ENCODE measurements at regions not wholly inside any gene's neighbourhood (a gene's known extent, or its start where the extent isn't known, plus 50 kb on each side); places are given as distances from the start of the nearest gene placed in this dataset.
"Not testable (repeated sequence)": the region's sequence is repeated elsewhere in the genome, so short reads cannot be mapped to it uniquely, and the experiment has no call there.

DNA sequence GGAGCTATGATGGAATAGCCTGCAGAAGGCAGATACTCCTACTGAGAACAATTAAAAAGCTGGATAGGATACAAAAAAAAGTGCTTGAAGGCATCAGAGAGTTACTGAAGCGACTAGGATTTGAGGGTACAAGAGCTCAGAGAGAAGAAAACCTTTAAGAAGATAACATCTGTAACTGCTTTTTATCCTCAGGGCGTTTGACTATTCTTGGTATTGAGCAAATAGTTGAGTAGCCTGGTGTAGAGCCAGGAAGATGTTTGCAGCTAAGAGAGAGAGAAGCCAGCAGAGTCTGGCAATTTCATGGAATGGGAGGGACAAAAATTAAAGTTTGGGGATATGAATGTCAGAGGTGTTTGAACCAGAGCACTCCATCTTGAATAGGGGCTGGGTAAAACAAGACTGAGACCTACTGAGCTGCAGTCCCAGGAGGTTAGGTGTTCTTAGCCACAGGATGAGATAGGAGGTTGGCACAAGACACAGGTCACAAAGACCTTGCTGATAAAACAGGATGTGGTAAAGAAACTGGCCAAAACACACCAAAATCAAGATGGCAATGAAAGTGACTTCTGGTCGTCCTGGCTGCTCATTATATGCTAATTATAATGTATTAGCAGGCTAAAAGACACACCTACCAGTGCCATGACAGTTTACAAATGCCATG lies 428.8 kb downstream of the SH2D4B start:
- H3K36me3 ChIP-seq (ENCODE audit: low read length) = no peaks in the 10 kb centered on the region
- no peak overlapping the region for H2AFZ ChIP-seq (ENCODE audit: low read depth, low read length, severe bottlenecking)
- no peaks in the 10 kb centered on the region for H3K9me3 ChIP-seq (ENCODE audit: insufficient read depth, low read length)
- H3K4me2 ChIP-seq (ENCODE audit: low read depth, low read length, poor library complexity, severe bottlenecking) = no peak overlapping the region
- no peak overlapping the region for H3K27ac ChIP-seq (ENCODE audit: low read depth, low read length)
- no peaks in the 10 kb centered on the region for H3F3A ChIP-seq (ENCODE audit: insufficient read depth)
- H3K9ac ChIP-seq (ENCODE audit: low read length) = no peak overlapping the region
- TF ChIP-seq, protein P1, sequence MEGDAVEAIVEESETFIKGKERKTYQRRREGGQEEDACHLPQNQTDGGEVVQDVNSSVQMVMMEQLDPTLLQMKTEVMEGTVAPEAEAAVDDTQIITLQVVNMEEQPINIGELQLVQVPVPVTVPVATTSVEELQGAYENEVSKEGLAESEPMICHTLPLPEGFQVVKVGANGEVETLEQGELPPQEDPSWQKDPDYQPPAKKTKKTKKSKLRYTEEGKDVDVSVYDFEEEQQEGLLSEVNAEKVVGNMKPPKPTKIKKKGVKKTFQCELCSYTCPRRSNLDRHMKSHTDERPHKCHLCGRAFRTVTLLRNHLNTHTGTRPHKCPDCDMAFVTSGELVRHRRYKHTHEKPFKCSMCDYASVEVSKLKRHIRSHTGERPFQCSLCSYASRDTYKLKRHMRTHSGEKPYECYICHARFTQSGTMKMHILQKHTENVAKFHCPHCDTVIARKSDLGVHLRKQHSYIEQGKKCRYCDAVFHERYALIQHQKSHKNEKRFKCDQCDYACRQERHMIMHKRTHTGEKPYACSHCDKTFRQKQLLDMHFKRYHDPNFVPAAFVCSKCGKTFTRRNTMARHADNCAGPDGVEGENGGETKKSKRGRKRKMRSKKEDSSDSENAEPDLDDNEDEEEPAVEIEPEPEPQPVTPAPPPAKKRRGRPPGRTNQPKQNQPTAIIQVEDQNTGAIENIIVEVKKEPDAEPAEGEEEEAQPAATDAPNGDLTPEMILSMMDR (IDR thresholded peaks at IDR 0.05; ENCODE audit: insufficient read depth, low read length, poor library complexity, severe bottlenecking) = no peak
- TF ChIP-seq EZH2phosphoT487 (conservative IDR thresholded peaks at IDR 0.05; ENCODE audit: low read length) = no peak
- no peaks in the 10 kb centered on the region for H4K20me1 ChIP-seq (ENCODE audit: low read depth, low read length)
- H3K27me3 ChIP-seq (ENCODE audit: low read length) = no peaks in the 10 kb centered on the region
- H3K79me2 ChIP-seq (ENCODE audit: insufficient read depth, low read length) = no peaks in the 10 kb centered on the region
- H3K9me2 ChIP-seq (replicated peaks; ENCODE audit: insufficient read depth, low read length) = no peaks in the 10 kb centered on the region
- no peak overlapping the region for H3K4me3 ChIP-seq (ENCODE audit: insufficient read depth, low read length, poor library complexity, severe bottlenecking)

DNA sequence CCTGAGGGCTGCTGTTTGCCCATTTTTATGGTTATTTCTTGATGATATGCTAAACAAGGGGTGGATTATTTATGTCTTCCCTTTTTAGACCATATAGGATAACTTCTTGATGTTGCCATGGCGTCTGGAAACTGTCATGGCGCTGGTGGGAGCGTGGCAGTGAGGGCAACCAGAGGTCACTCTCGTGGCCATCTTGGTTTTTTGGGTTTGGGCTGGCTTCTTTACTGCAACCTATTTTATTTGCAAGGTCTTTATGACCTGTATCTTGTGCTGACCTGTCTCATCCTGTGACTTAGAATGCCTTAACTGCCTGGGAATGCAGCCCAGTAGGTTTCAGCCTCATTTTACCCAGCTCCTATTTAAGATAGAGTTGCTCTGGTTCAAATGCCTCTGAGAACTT lies 429.7 kb downstream of the SH2D4B start:
- H3K4me3 ChIP-seq (ENCODE audit: insufficient read depth, low read length, poor library complexity, severe bottlenecking); H3K27me3 ChIP-seq (ENCODE audit: low read length); H3K79me2 ChIP-seq (ENCODE audit: insufficient read depth, low read length); H3F3A ChIP-seq (ENCODE audit: insufficient read depth); H3K9me2 ChIP-seq (replicated peaks; ENCODE audit: insufficient read depth, low read length); H3K4me2 ChIP-seq (ENCODE audit: low read depth, low read length, poor library complexity, severe bottlenecking); H3K36me3 ChIP-seq (ENCODE audit: low read length); H3K9ac ChIP-seq (ENCODE audit: low read length); H2AFZ ChIP-seq (ENCODE audit: low read depth, low read length, severe bottlenecking); H3K9me3 ChIP-seq (ENCODE audit: insufficient read depth, low read length); H3K27ac ChIP-seq (ENCODE audit: low read depth, low read length); H4K20me1 ChIP-seq (ENCODE audit: low read depth, low read length): not testable (repeated sequence)

DNA sequence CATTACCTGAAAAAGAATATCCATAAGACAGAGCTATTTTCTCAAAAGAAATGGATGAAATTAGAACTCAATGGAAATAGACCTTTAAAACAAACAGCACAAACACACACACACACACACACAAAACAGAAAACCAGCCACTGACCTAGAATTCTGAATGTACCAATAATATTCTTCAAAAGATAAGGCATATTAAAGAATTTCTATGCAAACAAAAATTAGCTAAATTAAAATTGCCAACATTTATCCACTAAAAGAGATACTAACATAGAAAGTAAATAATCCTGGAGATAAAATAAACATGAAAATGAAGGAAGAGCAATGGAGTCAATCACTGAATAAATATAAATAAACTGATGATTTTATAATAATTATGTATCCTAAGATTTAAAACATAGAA lies 431.2 kb downstream of the SH2D4B start:
- Histone ChIP-seq H3K4me2 (ENCODE audit: low read depth, low read length, poor library complexity, severe bottlenecking) (no peak overlapping the region), H4K20me1 (ENCODE audit: low read depth, low read length) (no peaks in the 10 kb centered on the region), H3K4me3 (ENCODE audit: insufficient read depth, low read length, poor library complexity, severe bottlenecking) (no peak overlapping the region), H3K9ac (ENCODE audit: low read length) (no peak overlapping the region), H3K9me3 (ENCODE audit: insufficient read depth, low read length) (no peaks in the 10 kb centered on the region), H3K36me3 (ENCODE audit: low read length) (no peaks in the 10 kb centered on the region), H3K79me2 (ENCODE audit: insufficient read depth, low read length) (no peaks in the 10 kb centered on the region), H3K27ac (ENCODE audit: low read depth, low read length) (no peak overlapping the region), H3F3A (ENCODE audit: insufficient read depth) (no peaks in the 10 kb centered on the region), H3K9me2 (replicated peaks; ENCODE audit: insufficient read depth, low read length) (no peaks in the 10 kb centered on the region), H3K27me3 (ENCODE audit: low read length) (no peaks in the 10 kb centered on the region), H2AFZ (ENCODE audit: low read depth, low read length, severe bottlenecking) (no peak overlapping the region)
- TF ChIP-seq EZH2phosphoT487 (conservative IDR thresholded peaks at IDR 0.05; ENCODE audit: low read length) = no peak
- TF ChIP-seq, protein P1 (IDR thresholded peaks at IDR 0.05; ENCODE audit: insufficient read depth, low read length, poor library complexity, severe bottlenecking) = no peak

DNA sequence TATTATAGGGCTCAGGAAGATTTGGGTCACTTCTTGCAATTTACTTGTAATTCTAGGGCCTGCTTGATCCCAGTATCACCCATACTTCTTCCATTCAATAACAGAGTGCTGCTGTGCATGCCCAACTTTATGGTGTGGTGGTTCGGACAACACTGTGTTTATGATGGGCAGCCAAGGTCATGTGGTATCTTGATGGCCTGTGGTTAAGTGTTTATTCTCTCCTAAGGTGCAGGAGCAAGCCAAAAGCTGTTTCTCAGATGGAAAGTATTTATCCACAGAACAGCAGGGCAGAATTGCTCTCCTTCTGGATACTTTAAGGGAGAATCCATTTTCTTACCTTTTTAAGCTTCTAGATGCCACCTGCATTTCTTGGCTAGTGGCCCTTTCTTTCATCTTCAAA lies 433.8 kb downstream of the SH2D4B start:
- Histone ChIP-seq H3K4me2 (ENCODE audit: low read depth, low read length, poor library complexity, severe bottlenecking) (no peak overlapping the region), H3K27me3 (ENCODE audit: low read length) (no peaks in the 10 kb centered on the region), H3K9ac (ENCODE audit: low read length) (no peak overlapping the region), H3K36me3 (ENCODE audit: low read length) (no peaks in the 10 kb centered on the region), H3K79me2 (ENCODE audit: insufficient read depth, low read length) (no peaks in the 10 kb centered on the region), H3F3A (ENCODE audit: insufficient read depth) (no peaks in the 10 kb centered on the region), H3K27ac (ENCODE audit: low read depth, low read length) (no peak overlapping the region), H2AFZ (ENCODE audit: low read depth, low read length, severe bottlenecking) (no peak overlapping the region), H3K4me3 (ENCODE audit: insufficient read depth, low read length, poor library complexity, severe bottlenecking) (no peak overlapping the region), H3K9me3 (ENCODE audit: insufficient read depth, low read length) (no peaks in the 10 kb centered on the region), H3K9me2 (replicated peaks; ENCODE audit: insufficient read depth, low read length) (no peaks in the 10 kb centered on the region), H4K20me1 (ENCODE audit: low read depth, low read length) (no peaks in the 10 kb centered on the region)
- no peak for TF ChIP-seq EZH2phosphoT487 (conservative IDR thresholded peaks at IDR 0.05; ENCODE audit: low read length)

Measured in SU-DHL-6 (cell line).